ENCODE measurements at regions not wholly inside any gene's neighbourhood (a gene's known extent, or its start where the extent isn't known, plus 50 kb on each side); places are given as distances from the start of the nearest gene placed in this dataset.
"Not testable (repeated sequence)": the region's sequence is repeated elsewhere in the genome, so short reads cannot be mapped to it uniquely, and the experiment has no call there.

- DNase-seq: no peak
These were observed 355.9 kb upstream of the FZD8 start for GRCh38 chr10:35998026-35998425.

GRCh38 chr10:35995485-35995884 is 353.4 kb upstream of the FZD8 start:
- DNase-seq: no peak

GRCh38 chr10:35993591-35994515 is 351.8 kb upstream of the FZD8 start:
- DNase-seq: no peak

GRCh38 chr10:35992107-35992506 is 350.0 kb upstream of the FZD8 start:
- no peak for DNase-seq

- no peak for DNase-seq
These were observed 344.8 kb upstream of the FZD8 start for GRCh38 chr10:35986756-35987502.

GRCh38 chr10:35979116-35979515 is 337.0 kb upstream of the FZD8 start:
- DNase-seq: no peak

DNA sequence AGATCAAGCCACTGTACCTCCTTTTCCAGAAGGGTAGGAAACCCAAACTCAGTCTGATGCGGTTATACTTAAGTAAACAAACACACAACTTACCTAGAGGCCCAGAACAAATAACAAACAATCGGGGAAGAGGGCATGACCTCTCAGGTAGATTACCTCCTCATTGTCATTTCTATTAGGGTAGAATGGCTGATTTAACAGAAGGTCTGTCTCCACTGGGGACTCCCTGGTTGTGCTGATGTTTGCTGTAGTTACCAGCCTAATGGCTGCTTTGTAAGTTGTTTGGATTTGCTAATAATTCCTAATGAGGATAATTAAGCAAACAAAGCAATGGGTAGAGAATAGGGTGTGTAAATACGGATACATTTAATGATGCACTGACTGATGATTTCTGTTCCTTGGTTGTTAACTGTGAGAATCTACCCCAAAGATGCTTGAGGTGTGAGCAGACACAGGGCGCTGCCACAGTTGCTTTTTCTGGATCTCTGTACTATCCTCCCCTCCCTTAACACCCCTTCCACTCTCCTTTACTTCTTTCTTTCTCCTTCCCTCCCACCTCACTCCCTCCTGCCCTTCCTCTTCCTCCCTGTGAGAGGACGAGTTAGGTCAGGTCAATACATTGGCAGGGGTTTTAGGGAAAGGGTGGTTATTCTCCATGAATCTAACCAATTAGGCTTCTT is 332.0 kb upstream of the FZD8 start:
- DNase-seq: not testable (repeated sequence)

- DNase-seq: no peak
These were observed 330.2 kb upstream of the FZD8 start for GRCh38 chr10:35972275-35972674.

DNA sequence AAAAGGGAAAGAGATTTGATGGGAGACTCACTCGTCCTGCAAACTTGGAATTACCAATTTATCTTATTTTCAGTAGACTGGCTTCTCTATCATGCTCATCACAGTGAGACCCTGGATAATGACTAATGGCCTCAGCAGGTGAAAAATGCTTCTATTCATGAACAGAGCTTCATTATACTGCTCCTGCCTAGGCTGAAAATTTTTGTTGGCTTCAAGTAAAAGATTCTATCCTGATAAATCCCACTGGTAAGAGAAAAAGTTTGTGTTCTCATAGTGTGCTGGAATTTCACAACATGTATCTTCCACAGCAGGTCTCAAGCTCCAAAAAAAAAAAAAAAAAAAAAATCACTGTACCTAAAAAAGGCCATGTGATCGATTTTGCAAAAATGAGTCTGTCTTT is 329.3 kb upstream of the FZD8 start:
- DNase-seq: no peak

- DNase-seq: no peak
These were observed 321.6 kb upstream of the FZD8 start for GRCh38 chr10:35963685-35964084.

- DNase-seq: no peak
These were observed 319.4 kb upstream of the FZD8 start for GRCh38 chr10:35961501-35961900.

- DNase-seq: no peak
These were observed 317.2 kb upstream of the FZD8 start for GRCh38 chr10:35959252-35959651.

- DNase-seq: not testable (repeated sequence)
These were observed 316.5 kb upstream of the FZD8 start for GRCh38 chr10:35958609-35959008.

- no peak for DNase-seq
These were observed 308.6 kb upstream of the FZD8 start for GRCh38 chr10:35950701-35951100.

DNA sequence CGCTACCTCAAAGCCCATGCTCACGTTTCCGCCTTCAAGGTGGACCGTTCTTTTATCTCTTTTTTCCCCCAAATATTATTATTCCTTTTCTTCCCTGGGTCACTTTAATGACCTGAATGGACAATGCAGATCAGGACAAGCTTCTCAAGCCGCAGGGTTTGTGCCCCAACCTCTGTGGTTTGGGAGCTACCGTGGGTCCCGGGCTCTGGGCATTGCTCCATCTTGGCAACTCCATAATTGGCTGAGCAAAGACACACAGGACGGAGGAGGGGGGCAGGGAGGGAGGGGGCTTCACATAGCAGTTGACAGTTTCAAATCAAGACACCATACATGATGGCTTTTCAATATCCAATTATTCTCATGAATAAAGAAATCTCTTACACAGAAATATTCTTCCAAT is 308.1 kb upstream of the FZD8 start:
- no peak for DNase-seq

DNA sequence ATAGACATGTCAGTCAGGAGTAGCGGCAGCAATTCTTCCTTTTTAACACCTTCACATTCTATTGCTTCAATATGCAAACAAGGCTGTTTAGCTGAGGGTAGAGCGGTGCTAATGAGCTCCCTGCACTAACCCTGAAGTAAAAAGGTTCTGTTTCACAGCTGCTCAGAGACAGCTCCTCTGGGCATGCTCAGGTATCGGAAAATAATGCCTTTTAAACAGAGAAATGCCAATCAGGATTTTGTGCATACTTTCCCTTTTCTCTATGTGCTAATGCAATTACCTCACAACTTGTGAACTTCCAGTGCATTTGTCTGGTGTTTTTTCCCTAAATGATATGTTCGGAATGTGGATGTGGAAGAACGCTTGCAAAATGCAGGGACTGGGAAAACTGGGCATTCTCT is 307.7 kb upstream of the FZD8 start:
- no peak for DNase-seq

- no peak for DNase-seq
These were observed 304.5 kb upstream of the FZD8 start for GRCh38 chr10:35946556-35946955.

- no peak for DNase-seq
These were observed 300.0 kb upstream of the FZD8 start for GRCh38 chr10:35942057-35942456.

DNA sequence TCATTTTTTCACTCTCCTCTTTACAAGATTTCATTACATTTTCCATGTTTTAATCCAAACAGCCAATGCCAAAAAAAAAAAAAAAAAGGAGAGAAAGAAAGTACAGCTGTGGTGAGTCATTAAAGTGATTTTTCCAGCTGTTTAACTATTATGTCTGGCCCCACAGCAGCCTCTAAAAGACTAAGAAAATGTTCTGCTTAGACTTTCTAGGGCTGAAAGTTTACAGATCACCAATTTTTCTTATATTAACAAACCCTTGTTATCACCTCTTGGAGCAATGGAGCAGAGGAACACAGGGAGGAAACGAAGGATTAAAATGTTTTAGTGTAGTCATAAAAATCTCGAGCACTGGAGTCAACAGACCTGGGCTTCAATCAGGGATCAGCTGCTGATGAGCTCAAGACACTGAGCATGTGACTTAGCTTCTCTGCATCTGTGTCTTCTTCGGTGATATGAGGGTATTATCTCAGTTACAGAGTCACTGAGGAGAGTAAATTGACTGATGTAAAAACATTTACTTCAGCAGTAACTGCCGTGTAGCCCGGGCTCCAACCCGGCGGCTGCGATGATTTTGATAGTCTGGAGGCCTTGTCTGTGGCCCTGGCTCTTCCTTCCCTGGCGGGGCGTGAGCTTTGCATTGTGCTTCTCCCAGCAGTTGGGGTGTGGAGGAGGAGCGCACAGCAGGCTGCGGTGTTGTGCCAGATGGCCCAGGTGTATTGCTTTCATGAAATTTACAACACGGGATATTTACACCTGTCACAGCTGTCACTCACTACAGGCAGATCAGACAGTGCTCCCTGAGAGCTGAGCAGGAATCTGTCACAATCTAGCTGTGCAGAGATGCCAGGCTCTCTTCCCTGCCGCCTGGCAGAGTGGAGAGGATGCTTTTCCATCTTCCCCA is 298.3 kb upstream of the FZD8 start:
- DNase-seq: no peak

GRCh38 chr10:35938160-35938559 is 296.1 kb upstream of the FZD8 start:
- DNase-seq: no peak

DNA sequence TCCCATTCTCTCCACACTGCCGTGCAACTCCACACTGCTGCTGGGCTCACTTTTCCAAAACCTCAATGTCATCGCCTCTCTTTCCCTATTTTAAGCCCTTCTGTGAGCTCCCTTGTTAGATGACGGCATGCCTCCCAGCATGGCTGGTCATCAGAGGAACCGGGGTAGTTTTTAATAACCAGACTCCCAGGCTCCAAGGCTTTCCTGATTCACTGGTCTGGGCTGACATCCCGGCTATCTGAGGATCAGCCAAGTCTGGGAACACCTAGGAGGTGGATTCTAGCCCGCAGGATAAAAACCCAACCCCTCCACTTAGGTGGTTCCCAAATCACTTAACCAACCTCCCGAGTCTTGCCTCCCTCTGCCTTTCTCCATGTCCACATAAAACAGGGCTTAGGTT is 295.4 kb upstream of the FZD8 start:
- no peak for DNase-seq

All from hypothalamus (tissue), 51 donors.